Stimulated activated CD4-positive, alpha-beta T cell treated with anti-CD3 and anti-CD28 coated beads, Interleukin-1b, Interleukin-23, amount 100 ng/mL, for 24 hours (primary cell): ENCODE measurements at regions not wholly inside any gene's neighbourhood (a gene's known extent, or its start where the extent isn't known, plus 50 kb on each side); places are given as distances from the start of the nearest gene placed in this dataset.

Source experiments
- DNase-seq, 4 experiments: peaks; one replicate each; pipeline ENCODE4 v3.0.0-alpha.2; 2020; ENCODE audit warnings: low read depth in 4 of 4, low spot score in 1 of 4

DNA sequence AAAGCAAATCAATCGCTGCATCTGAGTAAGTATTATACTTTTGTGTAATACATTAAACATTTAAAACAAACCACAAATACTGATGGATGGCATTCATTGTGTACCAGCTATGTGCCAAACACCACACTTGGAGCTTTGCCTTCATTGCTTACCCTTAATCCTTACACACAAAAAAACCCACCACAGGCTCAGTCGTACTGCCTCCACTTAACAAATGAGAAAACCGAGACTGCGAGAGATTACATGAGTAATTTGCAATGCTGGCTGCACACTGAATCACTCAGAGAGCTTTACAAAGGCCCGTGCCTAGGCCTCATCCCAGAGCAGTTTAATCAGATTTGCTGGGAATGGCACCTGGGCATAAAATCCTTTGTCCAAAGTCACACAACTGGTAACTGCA lies 130.5 kb downstream of the EDN1 start:
- no peak for DNase-seq

- no peak for DNase-seq
These were observed 131.4 kb downstream of the EDN1 start for GRCh38 chr6:12421596-12421995.

GRCh38 chr6:12422848-12423247 lies 132.7 kb downstream of the EDN1 start:
- DNase-seq, result no peak

DNA sequence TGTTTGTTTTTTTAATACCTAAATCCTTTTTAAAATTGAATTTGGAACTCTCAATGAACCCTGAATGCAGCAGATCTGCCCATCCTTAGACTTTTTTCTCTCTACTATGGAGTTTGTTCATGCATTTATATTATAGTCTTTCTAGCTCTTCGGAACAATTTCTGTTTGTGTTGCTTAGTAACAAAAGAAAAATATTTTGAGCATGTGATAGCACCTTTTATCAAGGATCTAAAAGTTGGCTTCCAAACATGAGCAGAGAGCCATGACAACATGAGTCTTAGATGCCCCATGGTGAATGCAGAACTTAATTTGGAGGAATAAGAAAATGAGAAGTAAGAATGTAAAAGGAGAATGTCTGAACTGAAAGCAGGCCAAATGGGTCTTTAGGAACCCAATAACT lies 133.7 kb downstream of the EDN1 start:
- no peak for DNase-seq

GRCh38 chr6:12426121-12426520 lies 136.0 kb downstream of the EDN1 start:
- DNase-seq, result no peak

GRCh38 chr6:12431023-12431422 lies 140.9 kb downstream of the EDN1 start:
- DNase-seq, result no peak

GRCh38 chr6:12436224-12436623 lies 146.1 kb downstream of the EDN1 start:
- DNase-seq, result no peak

- no peak for DNase-seq
These were observed 146.5 kb downstream of the EDN1 start for GRCh38 chr6:12436683-12437082.

DNA sequence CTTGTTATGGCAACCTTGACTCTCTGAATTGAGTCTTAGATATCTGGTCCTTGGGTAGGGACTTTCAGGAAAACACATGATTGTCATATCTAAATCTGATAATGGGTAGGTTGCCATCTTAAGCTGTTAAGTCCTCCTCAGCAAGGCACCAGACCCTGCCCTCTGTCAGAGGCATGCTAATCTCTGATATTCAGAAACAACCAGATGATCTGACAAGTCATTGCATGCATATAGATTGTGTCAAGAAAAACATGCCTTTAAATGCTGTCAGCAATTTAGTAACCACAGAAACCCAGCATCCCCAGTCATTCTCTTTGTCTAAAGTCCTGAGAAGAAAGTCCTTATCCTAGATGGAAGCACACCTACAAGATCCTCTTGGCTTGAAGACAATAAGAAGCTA lies 149.1 kb downstream of the EDN1 start:
- no peak for DNase-seq

DNA sequence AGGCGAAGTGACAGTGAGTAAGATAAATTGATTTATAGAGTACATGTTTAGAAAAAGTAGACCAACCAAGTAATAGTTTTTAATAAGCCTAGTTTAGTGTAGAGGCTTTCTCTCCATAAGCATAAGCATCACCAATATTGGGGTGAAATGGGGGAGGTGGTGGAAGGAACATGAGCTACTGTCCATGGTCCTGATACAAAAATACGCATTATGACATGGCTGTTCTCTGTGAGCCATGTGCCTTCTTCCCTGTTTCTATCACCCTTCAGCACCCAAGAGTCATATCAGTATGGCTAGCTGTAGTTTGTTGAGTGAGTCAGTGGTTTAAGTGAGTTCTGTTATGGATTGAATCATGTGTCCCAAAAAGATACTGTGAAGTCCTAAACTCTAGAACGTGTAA lies 150.8 kb downstream of the EDN1 start:
- no peak for DNase-seq

GRCh38 chr6:12442455-12442854 lies 152.3 kb downstream of the EDN1 start:
- DNase-seq, result no peak

- DNase-seq, result no peak
These were observed 156.2 kb downstream of the EDN1 start for GRCh38 chr6:12446394-12446793.

- DNase-seq, result no peak
These were observed 159.3 kb downstream of the EDN1 start for GRCh38 chr6:12449447-12449846.

GRCh38 chr6:12450467-12450866 lies 160.3 kb downstream of the EDN1 start:
- DNase-seq, result no peak

- DNase-seq, result no peak
These were observed 166.2 kb downstream of the EDN1 start for GRCh38 chr6:12456343-12456742.

DNA sequence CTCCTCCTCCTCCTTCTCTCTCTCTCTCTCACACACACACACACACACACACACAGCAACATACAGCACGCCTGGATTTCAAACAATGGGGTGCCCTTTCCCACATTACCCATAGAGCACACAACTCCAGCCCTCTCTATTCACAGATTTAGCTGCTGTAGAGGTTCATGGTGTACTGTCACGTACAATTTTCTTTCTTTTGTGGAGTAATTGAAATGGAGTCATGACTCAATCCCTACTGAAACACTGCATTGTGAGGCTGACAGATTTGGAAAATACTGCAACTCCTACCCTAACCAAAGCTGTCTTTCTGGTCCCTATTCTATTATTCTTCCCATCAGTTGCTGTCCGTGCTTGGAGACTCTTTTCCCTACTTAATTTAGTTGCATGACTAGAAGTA lies 166.9 kb downstream of the EDN1 start:
- DNase-seq, result no peak

- DNase-seq, result no peak
These were observed 168.4 kb downstream of the EDN1 start for GRCh38 chr6:12458558-12458957.

- no peak for DNase-seq
These were observed 169.9 kb downstream of the EDN1 start for GRCh38 chr6:12459945-12460661.

DNA sequence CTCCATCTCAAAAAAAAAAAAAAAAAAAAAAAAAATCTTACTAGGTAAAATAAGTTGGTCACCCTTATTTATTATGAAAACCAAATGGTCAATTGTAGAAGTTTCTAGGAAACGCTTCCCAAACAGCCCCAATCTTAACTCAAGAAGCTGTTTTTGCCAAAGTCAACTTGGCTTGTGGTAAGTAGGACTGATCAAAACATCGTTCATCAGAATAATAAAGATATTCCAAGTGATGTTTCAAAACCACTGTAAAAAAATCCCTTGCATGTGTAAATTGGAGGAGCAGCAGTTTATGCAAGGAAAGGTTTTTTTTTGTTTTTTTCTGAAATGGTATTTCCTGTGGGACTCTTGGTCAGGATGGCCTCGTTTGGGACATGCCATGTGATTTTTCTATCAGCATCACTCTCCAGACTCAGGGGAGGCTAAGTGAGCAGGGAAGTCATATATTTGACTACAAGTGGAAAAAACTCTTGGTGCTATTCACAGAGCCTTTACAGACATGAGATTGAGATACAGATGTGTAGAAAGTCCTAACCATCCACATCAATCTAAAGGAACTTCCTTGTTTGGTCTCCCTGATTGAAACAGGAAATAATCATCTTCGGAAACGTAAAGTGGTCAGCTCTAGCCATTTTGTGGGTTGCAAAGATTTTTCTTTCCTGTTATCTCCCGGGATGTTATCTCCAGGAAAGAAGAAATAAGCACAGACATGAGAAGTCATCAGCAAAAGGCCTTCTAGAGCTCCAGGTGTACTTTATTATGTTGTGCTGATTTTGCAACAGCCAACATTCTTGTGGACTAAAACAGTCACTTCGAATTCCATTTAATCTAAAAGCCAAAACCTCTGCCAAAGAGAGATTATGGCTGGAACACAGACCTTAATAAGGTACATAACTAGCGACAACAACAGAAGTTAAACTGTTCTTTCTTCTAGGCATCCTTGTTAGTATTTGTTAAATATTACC lies 177.8 kb downstream of the EDN1 start:
- no peak for DNase-seq

DNA sequence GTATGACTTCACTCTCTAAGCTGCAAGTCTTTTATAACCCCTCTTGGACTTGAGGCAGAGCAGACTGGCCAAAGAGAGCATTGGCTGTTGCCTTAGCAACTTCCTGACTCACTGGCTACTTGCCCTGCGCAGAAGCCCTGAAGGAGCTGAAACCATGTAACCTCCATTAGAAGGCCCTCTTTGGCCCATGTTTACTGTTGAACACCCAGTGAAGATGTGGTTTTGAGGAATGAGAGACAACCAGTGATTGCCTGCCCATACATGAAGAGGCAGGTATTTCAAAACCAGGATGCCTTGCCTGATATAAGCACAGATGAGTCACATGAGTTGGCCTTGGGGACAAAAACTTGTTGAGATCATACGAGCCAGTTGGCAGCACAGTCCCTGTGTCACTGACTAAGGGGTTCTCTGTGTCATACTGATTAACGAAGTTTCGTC lies 182.5 kb downstream of the EDN1 start:
- no peak for DNase-seq

- DNase-seq, result no peak
These were observed 183.3 kb downstream of the EDN1 start for GRCh38 chr6:12473494-12473893.
